ENCODE measurements at regions not wholly inside any gene's neighbourhood (a gene's known extent, or its start where the extent isn't known, plus 50 kb on each side); places are given as distances from the start of the nearest gene placed in this dataset.

DNA sequence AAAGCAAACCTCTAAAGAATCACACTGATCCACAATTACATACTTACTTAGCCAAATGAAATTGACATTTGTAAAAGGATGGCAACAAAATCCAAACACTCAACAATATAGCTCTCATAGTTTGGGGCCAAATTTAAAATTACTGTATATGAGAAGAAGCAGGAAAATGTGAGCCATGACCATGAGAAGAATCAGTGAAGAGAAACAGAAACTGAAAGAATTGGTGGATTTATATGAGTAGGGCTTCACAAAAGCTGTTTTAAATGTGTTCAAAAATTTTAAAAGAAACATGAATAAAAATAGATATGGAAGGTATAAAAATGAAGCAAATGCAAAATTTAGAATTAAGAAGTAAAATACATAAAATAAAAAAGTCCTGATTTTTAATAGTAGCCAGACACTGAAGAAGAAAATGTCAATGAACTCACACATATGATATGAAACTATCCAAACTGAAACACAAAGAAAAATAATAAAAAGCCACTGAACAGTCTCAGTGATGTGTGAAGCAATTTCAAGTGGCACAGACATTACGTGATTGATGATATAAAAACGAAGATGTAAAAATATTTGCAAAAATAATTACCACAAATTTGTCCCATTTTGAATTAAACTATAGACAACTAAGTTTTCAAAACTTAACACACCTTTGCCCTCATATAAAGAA lies 87.9 kb upstream of the MDGA2 start:
- Histone ChIP-seq H3K9ac (ENCODE audit: low read depth, low read length) (no peak overlapping the region), H3K4me1 (ENCODE audit: insufficient read depth, low read length) (no peaks in the 10 kb centered on the region), H3K36me3 (ENCODE audit: insufficient read depth, low read depth, low read length) (no peaks in the 10 kb centered on the region), H3K27me3 (ENCODE audit: insufficient read depth, low read length) (no peaks in the 10 kb centered on the region), H3K9me3 (ENCODE audit: insufficient read depth, low read depth, low read length) (no peaks in the 10 kb centered on the region), H3K4me3 (ENCODE audit: low read length) (no peak overlapping the region), H3K27ac (ENCODE audit: low read length) (no peak overlapping the region)

DNA sequence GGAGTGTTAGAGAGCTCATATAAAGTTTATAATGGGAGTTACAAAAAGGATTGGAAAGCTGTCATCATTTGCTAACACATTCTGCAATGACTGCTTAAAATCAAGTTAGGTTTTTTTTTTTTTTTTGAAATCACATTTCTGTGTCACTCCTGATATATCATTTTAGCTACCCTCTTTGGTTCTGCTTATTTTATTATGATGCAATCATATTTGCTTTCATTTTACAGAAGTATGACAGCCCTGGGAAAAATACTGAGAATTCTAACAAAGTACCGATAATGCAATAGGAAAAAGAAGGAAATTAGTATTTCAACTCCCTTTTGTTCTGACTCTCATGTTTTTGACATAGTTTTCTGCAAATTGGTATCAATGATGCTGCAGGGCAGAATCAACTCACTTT lies 71.6 kb upstream of the MDGA2 start:
- H3K4me3 ChIP-seq (ENCODE audit: low read length): no peak overlapping the region
- H3K27me3 ChIP-seq (ENCODE audit: insufficient read depth, low read length): no peaks in the 10 kb centered on the region
- no peak overlapping the region for H3K9ac ChIP-seq (ENCODE audit: low read depth, low read length)
- no peaks in the 10 kb centered on the region for H3K36me3 ChIP-seq (ENCODE audit: insufficient read depth, low read depth, low read length)
- H3K4me1 ChIP-seq (ENCODE audit: insufficient read depth, low read length): no peaks in the 10 kb centered on the region
- no peaks in the 10 kb centered on the region for H3K9me3 ChIP-seq (ENCODE audit: insufficient read depth, low read depth, low read length)
- no peak overlapping the region for H3K27ac ChIP-seq (ENCODE audit: low read length)

GRCh38 chr14:47744155-47744554 lies 68.8 kb upstream of the MDGA2 start:
- Histone ChIP-seq H3K27ac (ENCODE audit: low read length) (no peak overlapping the region), H3K4me3 (ENCODE audit: low read length) (no peak overlapping the region), H3K9me3 (ENCODE audit: insufficient read depth, low read depth, low read length) (no peaks in the 10 kb centered on the region), H3K27me3 (ENCODE audit: insufficient read depth, low read length) (no peaks in the 10 kb centered on the region), H3K4me1 (ENCODE audit: insufficient read depth, low read length) (no peaks in the 10 kb centered on the region), H3K36me3 (ENCODE audit: insufficient read depth, low read depth, low read length) (no peaks in the 10 kb centered on the region), H3K9ac (ENCODE audit: low read depth, low read length) (no peak overlapping the region)

- H3K9ac ChIP-seq (ENCODE audit: low read depth, low read length): no peak overlapping the region
- H3K9me3 ChIP-seq (ENCODE audit: insufficient read depth, low read depth, low read length): no peaks in the 10 kb centered on the region
- H3K4me1 ChIP-seq (ENCODE audit: insufficient read depth, low read length): no peaks in the 10 kb centered on the region
- no peaks in the 10 kb centered on the region for H3K36me3 ChIP-seq (ENCODE audit: insufficient read depth, low read depth, low read length)
- H3K27me3 ChIP-seq (ENCODE audit: insufficient read depth, low read length): no peaks in the 10 kb centered on the region
- no peak overlapping the region for H3K4me3 ChIP-seq (ENCODE audit: low read length)
- no peak overlapping the region for H3K27ac ChIP-seq (ENCODE audit: low read length)
These were observed 64.1 kb upstream of the MDGA2 start for GRCh38 chr14:47739541-47739940.

DNA sequence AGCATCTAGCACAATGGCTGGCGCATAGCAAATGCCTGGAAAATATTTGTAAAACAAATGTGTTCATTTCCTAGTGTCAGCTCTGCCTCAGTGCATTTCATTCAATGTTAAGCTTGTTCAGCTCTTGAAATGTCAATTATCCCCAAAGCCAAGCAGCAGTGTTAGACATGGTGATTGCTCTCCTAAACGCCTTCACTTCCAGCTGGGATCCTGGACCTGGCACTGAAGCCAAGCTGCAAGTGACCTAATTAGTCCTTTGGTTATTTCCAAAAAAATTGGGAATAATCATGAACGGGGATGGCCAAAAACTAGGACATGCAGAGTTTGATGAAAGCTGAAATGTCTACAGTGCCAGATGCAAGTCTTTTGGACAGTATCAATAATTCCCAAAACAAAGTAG lies 54.9 kb upstream of the MDGA2 start:
- Histone ChIP-seq H3K27me3 (ENCODE audit: insufficient read depth, low read length) (no peaks in the 10 kb centered on the region), H3K9me3 (ENCODE audit: insufficient read depth, low read depth, low read length) (no peaks in the 10 kb centered on the region), H3K27ac (ENCODE audit: low read length) (no peak overlapping the region), H3K36me3 (ENCODE audit: insufficient read depth, low read depth, low read length) (no peaks in the 10 kb centered on the region), H3K9ac (ENCODE audit: low read depth, low read length) (no peak overlapping the region), H3K4me1 (ENCODE audit: insufficient read depth, low read length) (no peaks in the 10 kb centered on the region), H3K4me3 (ENCODE audit: low read length) (no peak overlapping the region)
